ENCODE measurements at regions not wholly inside any gene's neighbourhood (a gene's known extent, or its start where the extent isn't known, plus 50 kb on each side); places are given as distances from the start of the nearest gene placed in this dataset.

GRCh38 chr6:1230689-1231605 is 81.0 kb upstream of the FOXQ1 start:
- Histone ChIP-seq H3K4me3 (ENCODE audit: low read length) (no peak overlapping the region), H3K9me3 (ENCODE audit: control insufficient read depth, low read depth, low read length) (no peaks in the 10 kb centered on the region), H3K27ac (ENCODE audit: low read length) (no peak overlapping the region), H3K4me1 (ENCODE audit: control insufficient read depth, insufficient read depth, low read length) (peaks cover 12% of the 10 kb centered on the region), H3K36me3 (ENCODE audit: control insufficient read depth, insufficient read depth, low read length) (no peaks in the 10 kb centered on the region), H3K27me3 (ENCODE audit: control insufficient read depth, insufficient read depth, low read length) (no peaks in the 10 kb centered on the region)
- DNase-seq: peak in 1 of 2 donors; percentile 29
- no CpG with 5 or more reads among the region's 8 CpGs for WGBS (ENCODE audit: insufficient coverage, low lambda C conversion rate)

DNA sequence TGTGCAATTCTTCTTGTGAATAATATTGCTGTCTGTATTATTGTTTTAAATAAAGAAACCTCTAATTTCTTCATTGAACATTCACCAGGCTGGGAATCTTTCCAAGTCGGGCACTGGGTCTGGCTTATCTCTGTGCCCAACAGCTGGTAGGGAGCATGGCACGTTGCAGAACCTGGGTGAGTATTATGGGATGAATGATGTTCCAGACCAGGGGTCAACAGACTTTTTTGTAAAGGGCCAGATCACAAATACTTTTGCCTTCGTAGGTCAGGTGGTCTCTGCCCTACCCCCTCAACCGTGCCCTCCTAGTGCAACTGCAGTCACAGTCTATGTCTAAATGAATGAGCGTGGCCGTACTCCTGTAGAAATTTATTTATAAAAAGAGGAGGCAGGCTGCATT is 81.6 kb upstream of the FOXQ1 start:
- Histone ChIP-seq H3K4me3 (ENCODE audit: low read length) (no peak overlapping the region), H3K36me3 (ENCODE audit: control insufficient read depth, insufficient read depth, low read length) (no peaks in the 10 kb centered on the region), H3K27ac (ENCODE audit: low read length) (no peak overlapping the region), H3K4me1 (ENCODE audit: control insufficient read depth, insufficient read depth, low read length) (peaks cover 12% of the 10 kb centered on the region), H3K9me3 (ENCODE audit: control insufficient read depth, low read depth, low read length) (no peaks in the 10 kb centered on the region), H3K27me3 (ENCODE audit: control insufficient read depth, insufficient read depth, low read length) (no peaks in the 10 kb centered on the region)
- no peak for DNase-seq
- no CpG with 5 or more reads among the region's 6 CpGs for WGBS (ENCODE audit: insufficient coverage, low lambda C conversion rate)

- DNase-seq: no peak
- Histone ChIP-seq H3K4me3 (ENCODE audit: low read length) (no peak overlapping the region), H3K27ac (ENCODE audit: low read length) (no peak overlapping the region), H3K27me3 (ENCODE audit: control insufficient read depth, insufficient read depth, low read length) (no peaks in the 10 kb centered on the region), H3K36me3 (ENCODE audit: control insufficient read depth, insufficient read depth, low read length) (no peaks in the 10 kb centered on the region), H3K4me1 (ENCODE audit: control insufficient read depth, insufficient read depth, low read length) (peaks cover 12% of the 10 kb centered on the region), H3K9me3 (ENCODE audit: control insufficient read depth, low read depth, low read length) (no peaks in the 10 kb centered on the region)
- 100% methylated on average over 1 of the region's 9 CpGs for WGBS (ENCODE audit: insufficient coverage, low lambda C conversion rate)
These were observed 82.1 kb upstream of the FOXQ1 start for GRCh38 chr6:1229808-1230207.

- peaks cover 12% of the 10 kb centered on the region for H3K4me1 ChIP-seq (ENCODE audit: control insufficient read depth, insufficient read depth, low read length)
- no peak for DNase-seq
- no peak overlapping the region for H3K27ac ChIP-seq (ENCODE audit: low read length)
- no peaks in the 10 kb centered on the region for H3K36me3 ChIP-seq (ENCODE audit: control insufficient read depth, insufficient read depth, low read length)
- no peak overlapping the region for H3K4me3 ChIP-seq (ENCODE audit: low read length)
- no CpG with 5 or more reads among the region's 7 CpGs for WGBS (ENCODE audit: insufficient coverage, low lambda C conversion rate)
- H3K27me3 ChIP-seq (ENCODE audit: control insufficient read depth, insufficient read depth, low read length): no peaks in the 10 kb centered on the region
- H3K9me3 ChIP-seq (ENCODE audit: control insufficient read depth, low read depth, low read length): no peaks in the 10 kb centered on the region
These were observed 82.6 kb upstream of the FOXQ1 start for GRCh38 chr6:1229301-1229700.

- no CpG with 5 or more reads among the region's 9 CpGs for WGBS (ENCODE audit: insufficient coverage, low lambda C conversion rate)
- Histone ChIP-seq H3K9me3 (ENCODE audit: control insufficient read depth, low read depth, low read length) (no peaks in the 10 kb centered on the region), H3K4me1 (ENCODE audit: control insufficient read depth, insufficient read depth, low read length) (peaks cover 12% of the 10 kb centered on the region), H3K4me3 (ENCODE audit: low read length) (no peak overlapping the region), H3K27ac (ENCODE audit: low read length) (no peak overlapping the region), H3K36me3 (ENCODE audit: control insufficient read depth, insufficient read depth, low read length) (no peaks in the 10 kb centered on the region), H3K27me3 (ENCODE audit: control insufficient read depth, insufficient read depth, low read length) (no peaks in the 10 kb centered on the region)
- no peak for DNase-seq
These were observed 83.1 kb upstream of the FOXQ1 start for GRCh38 chr6:1228754-1229191.

GRCh38 chr6:1227935-1228753 is 83.8 kb upstream of the FOXQ1 start:
- no peaks in the 10 kb centered on the region for H3K9me3 ChIP-seq (ENCODE audit: control insufficient read depth, low read depth, low read length)
- peaks cover 12% of the 10 kb centered on the region for H3K4me1 ChIP-seq (ENCODE audit: control insufficient read depth, insufficient read depth, low read length)
- peak in 1 of 2 donors; percentile 46 for DNase-seq
- H3K36me3 ChIP-seq (ENCODE audit: control insufficient read depth, insufficient read depth, low read length): no peaks in the 10 kb centered on the region
- H3K27ac ChIP-seq (ENCODE audit: low read length): no peak overlapping the region
- no peak overlapping the region for H3K4me3 ChIP-seq (ENCODE audit: low read length)
- WGBS (ENCODE audit: insufficient coverage, low lambda C conversion rate): 0% methylated on average over 1 of the region's 16 CpGs
- no peaks in the 10 kb centered on the region for H3K27me3 ChIP-seq (ENCODE audit: control insufficient read depth, insufficient read depth, low read length)

DNA sequence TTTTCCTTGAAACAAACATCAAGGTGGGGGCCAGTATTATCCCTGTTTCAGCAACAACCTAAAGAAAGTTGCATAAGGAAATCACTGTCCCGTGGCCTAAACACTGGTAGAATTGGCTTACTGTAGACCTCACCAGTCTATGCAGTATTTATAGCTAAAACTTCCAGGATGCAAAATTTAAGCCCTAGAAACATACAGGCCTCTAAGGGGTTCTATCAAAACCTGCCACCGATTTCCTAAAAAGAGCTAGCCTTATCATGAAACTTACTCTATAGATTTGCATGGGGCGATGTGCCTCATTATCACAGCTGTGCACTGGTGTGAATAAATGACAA is 84.3 kb upstream of the FOXQ1 start:
- no peak for DNase-seq
- 100% methylated on average over 1 of the region's 3 CpGs for WGBS (ENCODE audit: insufficient coverage, low lambda C conversion rate)
- H3K9me3 ChIP-seq (ENCODE audit: control insufficient read depth, low read depth, low read length): no peaks in the 10 kb centered on the region
- no peaks in the 10 kb centered on the region for H3K27me3 ChIP-seq (ENCODE audit: control insufficient read depth, insufficient read depth, low read length)
- no peaks in the 10 kb centered on the region for H3K36me3 ChIP-seq (ENCODE audit: control insufficient read depth, insufficient read depth, low read length)
- H3K4me3 ChIP-seq (ENCODE audit: low read length): no peak overlapping the region
- peaks cover 12% of the 10 kb centered on the region for H3K4me1 ChIP-seq (ENCODE audit: control insufficient read depth, insufficient read depth, low read length)
- H3K27ac ChIP-seq (ENCODE audit: low read length): no peak overlapping the region

GRCh38 chr6:1226277-1227099 is 85.4 kb upstream of the FOXQ1 start:
- DNase-seq: no peak
- Histone ChIP-seq H3K4me3 (ENCODE audit: low read length) (no peak overlapping the region), H3K4me1 (ENCODE audit: control insufficient read depth, insufficient read depth, low read length) (peaks cover 12% of the 10 kb centered on the region), H3K27ac (ENCODE audit: low read length) (no peak overlapping the region), H3K9me3 (ENCODE audit: control insufficient read depth, low read depth, low read length) (no peaks in the 10 kb centered on the region), H3K36me3 (ENCODE audit: control insufficient read depth, insufficient read depth, low read length) (no peaks in the 10 kb centered on the region), H3K27me3 (ENCODE audit: control insufficient read depth, insufficient read depth, low read length) (no peaks in the 10 kb centered on the region)
- WGBS (ENCODE audit: insufficient coverage, low lambda C conversion rate): 81% methylated on average over 4 of the region's 18 CpGs

GRCh38 chr6:1224514-1224913 is 87.4 kb upstream of the FOXQ1 start:
- H3K9me3 ChIP-seq (ENCODE audit: control insufficient read depth, low read depth, low read length): no peaks in the 10 kb centered on the region
- no CpG with 5 or more reads among the region's 2 CpGs for WGBS (ENCODE audit: insufficient coverage, low lambda C conversion rate)

More at GRCh38 chr6:1224514-1224913, 87.4 kb upstream of the FOXQ1 start:
- DNase-seq: no peak
- no peaks in the 10 kb centered on the region for H3K36me3 ChIP-seq (ENCODE audit: control insufficient read depth, insufficient read depth, low read length)
- peaks cover 12% of the 10 kb centered on the region for H3K4me1 ChIP-seq (ENCODE audit: control insufficient read depth, insufficient read depth, low read length)
- no peak overlapping the region for H3K27ac ChIP-seq (ENCODE audit: low read length)
- no peaks in the 10 kb centered on the region for H3K27me3 ChIP-seq (ENCODE audit: control insufficient read depth, insufficient read depth, low read length)
- H3K4me3 ChIP-seq (ENCODE audit: low read length): no peak overlapping the region
